ENCODE measurements at regions not wholly inside any gene's neighbourhood (a gene's known extent, or its start where the extent isn't known, plus 50 kb on each side); places are given as distances from the start of the nearest gene placed in this dataset.

DNA sequence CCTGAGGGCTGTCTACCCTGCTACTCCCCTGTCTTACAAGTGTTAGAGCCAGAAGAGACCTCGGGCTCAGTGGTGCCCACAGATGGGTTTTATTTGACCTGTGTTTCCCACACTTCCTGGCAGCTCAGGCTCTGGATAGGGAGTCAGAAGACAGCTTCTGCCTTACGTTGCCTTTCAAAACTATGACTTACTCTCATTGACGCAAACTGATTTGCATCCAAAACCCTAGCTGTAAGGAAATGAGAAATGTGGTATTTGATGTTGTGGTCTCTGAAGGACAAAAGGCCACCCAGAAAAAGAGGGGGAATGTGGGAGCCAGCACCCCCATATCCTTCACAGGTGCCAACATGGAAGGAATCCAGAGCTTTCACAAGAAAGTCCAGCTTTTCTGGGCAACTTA, 180.2 kb downstream of the ATG4C start (continued):
- TF ChIP-seq, protein P1, sequence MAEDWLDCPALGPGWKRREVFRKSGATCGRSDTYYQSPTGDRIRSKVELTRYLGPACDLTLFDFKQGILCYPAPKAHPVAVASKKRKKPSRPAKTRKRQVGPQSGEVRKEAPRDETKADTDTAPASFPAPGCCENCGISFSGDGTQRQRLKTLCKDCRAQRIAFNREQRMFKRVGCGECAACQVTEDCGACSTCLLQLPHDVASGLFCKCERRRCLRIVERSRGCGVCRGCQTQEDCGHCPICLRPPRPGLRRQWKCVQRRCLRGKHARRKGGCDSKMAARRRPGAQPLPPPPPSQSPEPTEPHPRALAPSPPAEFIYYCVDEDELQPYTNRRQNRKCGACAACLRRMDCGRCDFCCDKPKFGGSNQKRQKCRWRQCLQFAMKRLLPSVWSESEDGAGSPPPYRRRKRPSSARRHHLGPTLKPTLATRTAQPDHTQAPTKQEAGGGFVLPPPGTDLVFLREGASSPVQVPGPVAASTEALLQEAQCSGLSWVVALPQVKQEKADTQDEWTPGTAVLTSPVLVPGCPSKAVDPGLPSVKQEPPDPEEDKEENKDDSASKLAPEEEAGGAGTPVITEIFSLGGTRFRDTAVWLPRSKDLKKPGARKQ (CRISPR knock-in tag; IDR thresholded peaks at IDR 0.05), result no peak

DNA sequence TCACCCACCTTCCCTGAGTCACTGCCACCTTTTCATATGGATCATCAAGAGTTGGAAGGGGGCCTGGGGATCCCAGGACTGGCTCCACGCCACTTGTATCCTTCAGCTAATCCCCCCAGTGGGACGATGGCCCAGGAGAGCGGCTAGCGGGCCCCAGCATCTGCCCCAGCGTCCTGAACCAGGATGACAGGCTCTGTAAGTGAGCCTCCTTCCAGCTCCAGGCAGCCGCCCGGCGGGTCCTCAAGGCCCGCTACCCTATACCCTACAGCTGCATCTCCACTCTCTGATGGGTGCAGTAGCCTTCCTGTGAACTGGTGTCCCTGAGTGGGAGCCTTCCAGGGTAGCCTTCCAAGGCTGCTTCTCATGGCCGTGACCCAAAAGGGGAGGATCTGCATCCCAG, 183.1 kb downstream of the ATG4C start:
- Histone ChIP-seq H3K27ac (ENCODE audit: extremely low read depth, low read depth, low read length) (no peak overlapping the region), H3K4me1 (replicated peaks in 1 of 2; ENCODE audit: control insufficient read depth in 2 of 2, insufficient read depth in 2 of 2, low read length in 2 of 2) (0 out of 5 replicates have a peak, but pooled peaks cover 0 to 2% of the 10 kb centered on the region in 2 experiments), H3K4me3 (no peak overlapping the region), H3K9ac (ENCODE audit: insufficient read depth in 1 of 2, low read depth in 2 of 2, low read length in 2 of 2) (no peak overlapping the region), H3K36me3 (ENCODE audit: control insufficient read depth, insufficient read depth, low read length) (no peaks in the 10 kb centered on the region), H3K79me2 (ENCODE audit: control insufficient read depth, insufficient read depth, low read length) (no peaks in the 10 kb centered on the region), H3K9me3 (replicated peaks; ENCODE audit: control insufficient read depth, insufficient read depth, low read depth, low read length) (no peaks in the 10 kb centered on the region), H3K4me2 (ENCODE audit: insufficient read depth, low read length) (no peak overlapping the region), H3K27me3 (ENCODE audit: control insufficient read depth in 2 of 2, insufficient read depth in 2 of 2, low read length in 2 of 2) (peaks cover 3 to 32% of the 10 kb centered on the region in 2 experiments; a peak in 3 of 5 replicates), H3K9me1 (ENCODE audit: control insufficient read depth, insufficient read depth, low read length) (no peaks in the 10 kb centered on the region), H2AFZ (ENCODE audit: low read depth, low read length) (no peak overlapping the region), H4K20me1 (replicated peaks; ENCODE audit: control insufficient read depth, insufficient read depth, low read length) (no peaks in the 10 kb centered on the region)
- ChIA-PET CTCF (ENCODE audit: low intra/inter-chr PET ratio) (no interaction called here), POLR2A (no interaction called here)
- BruUV-seq (replicated peaks), result no TSS peak
- DNase-seq (ENCODE audit: extremely low read depth in 1 of 4, low spot score in 3 of 4) (no peak), ATAC-seq (no peak), FAIRE-seq (no peak)
- intact Hi-C loops (cut with micrococcal nuclease), result loop anchor here (10.0 kb wide), 1 partner anchor 178 kb away; no protein-coding TSS in a partner anchor
- WGBS (ENCODE audit: insufficient coverage, low coverage, missing lambda C conversion rate), result 0% methylated on average over 8 of the region's 10 CpGs
- TF ChIP-seq ZBTB9 (CRISPR knock-in tag; IDR thresholded peaks at IDR 0.05), result no peak
- TF ChIP-seq YBX1 (IDR thresholded peaks at IDR 0.05), result no peak
- TF ChIP-seq MTA1 (IDR thresholded peaks at IDR 0.05; ENCODE audit: borderline replicate concordance), result no peak
- TF ChIP-seq SETDB1 (IDR thresholded peaks at IDR 0.05; ENCODE audit: low read length), result no peak
- no peak for TF ChIP-seq MIER1 (IDR thresholded peaks at IDR 0.05; ENCODE audit: low read depth)
- TF ChIP-seq SMARCA4 (IDR thresholded peaks at IDR 0.05), result no peak
- in situ Hi-C loops (cut with MboI), result no loop called here

All from K562 (cell line).